OCI-LY3 (cell line): ENCODE measurements at regions not wholly inside any gene's neighbourhood (a gene's known extent, or its start where the extent isn't known, plus 50 kb on each side); places are given as distances from the start of the nearest gene placed in this dataset.

Experiments
- H2AFZ ChIP-seq: fragments of 200-600, 300-600 bp; shearing (Covaris generic); 2 replicates; pipeline ENCODE4 v1.6.0; 2014; ENCODE audit warnings: antibody characterized with exemption, low read depth, low read length
- H3K27ac ChIP-seq: fragments of 200-600, 300-600 bp; sonication (generic); 2 replicates; pipeline ENCODE4 v1.5.1; 2014; ENCODE audit warnings: mild to moderate bottlenecking, low read length, moderate library complexity, mixed read lengths
- H3K27me3 ChIP-seq: fragments of 200-600, 300-600 bp; sonication (generic); 2 replicates; pipeline ENCODE4 v1.6.1; 2014; ENCODE audit warnings: low read depth, low read length, mixed read lengths
- H3K36me3 ChIP-seq: fragments of 200-600, 300-600 bp; sonication (generic); replicated peaks from 2 replicates; pipeline ENCODE3; 2014; ENCODE audit warnings: low read depth, low read length, mixed read lengths
- H3K4me1 ChIP-seq: fragments of 300-600, 200-600 bp; sonication (generic); 2 replicates; pipeline ENCODE4 v1.6.1; 2014; ENCODE audit warnings: low read length, mixed read lengths
- H3K4me2 ChIP-seq: fragments of 200-600, 300-600 bp; sonication (generic); 2 replicates; pipeline ENCODE4 v1.6.1; 2014; ENCODE audit warnings: low read length, mixed read lengths
- H3K4me3 ChIP-seq: fragments of 300-600, 200-600 bp; sonication (generic); 2 replicates; pipeline ENCODE4 v1.5.1; 2014; ENCODE audit warnings: antibody characterized with exemption, mild to moderate bottlenecking, low read length, moderate library complexity
- H3K79me2 ChIP-seq: fragments of 300-600, 200-600 bp; shearing (Covaris generic); 2 replicates; pipeline ENCODE4 v1.6.1; 2014; ENCODE audit warnings: mild to moderate bottlenecking, low read length, mixed read lengths
- H3K9ac ChIP-seq: fragments of 300-600, 200-600 bp; shearing (Covaris generic); 2 replicates; pipeline ENCODE4 v1.6.0; 2014; ENCODE audit warnings: mild to moderate bottlenecking, low read length, moderate library complexity
- H3K9me3 ChIP-seq: fragments of 200-600, 300-600 bp; shearing (Covaris generic); 2 replicates; pipeline ENCODE4 v1.6.1; 2014; ENCODE audit warnings: low read length, mixed read lengths; ENCODE audit not compliant: insufficient read depth
- H4K20me1 ChIP-seq: fragments of 200-600, 300-600 bp; sonication (generic); 2 replicates; pipeline ENCODE4 v1.6.1; 2016; ENCODE audit warnings: low read length, mixed read lengths; ENCODE audit not compliant: insufficient read depth
- CTCF ChIP-seq: fragments of 200-600, 300-600 bp; sonication (generic); IDR thresholded peaks from 2 replicates; pipeline ENCODE4 v1.5.1; 2014; ENCODE audit warnings: antibody characterized with exemption, low read length, low read depth
- EZH2phosphoT487 ChIP-seq: fragments of 200-600 bp; shearing (Covaris generic); IDR thresholded peaks from 2 replicates; pipeline ENCODE4 v1.6.1; 2018; ENCODE audit warnings: antibody characterized with exemption, mixed run types, low read depth

DNA sequence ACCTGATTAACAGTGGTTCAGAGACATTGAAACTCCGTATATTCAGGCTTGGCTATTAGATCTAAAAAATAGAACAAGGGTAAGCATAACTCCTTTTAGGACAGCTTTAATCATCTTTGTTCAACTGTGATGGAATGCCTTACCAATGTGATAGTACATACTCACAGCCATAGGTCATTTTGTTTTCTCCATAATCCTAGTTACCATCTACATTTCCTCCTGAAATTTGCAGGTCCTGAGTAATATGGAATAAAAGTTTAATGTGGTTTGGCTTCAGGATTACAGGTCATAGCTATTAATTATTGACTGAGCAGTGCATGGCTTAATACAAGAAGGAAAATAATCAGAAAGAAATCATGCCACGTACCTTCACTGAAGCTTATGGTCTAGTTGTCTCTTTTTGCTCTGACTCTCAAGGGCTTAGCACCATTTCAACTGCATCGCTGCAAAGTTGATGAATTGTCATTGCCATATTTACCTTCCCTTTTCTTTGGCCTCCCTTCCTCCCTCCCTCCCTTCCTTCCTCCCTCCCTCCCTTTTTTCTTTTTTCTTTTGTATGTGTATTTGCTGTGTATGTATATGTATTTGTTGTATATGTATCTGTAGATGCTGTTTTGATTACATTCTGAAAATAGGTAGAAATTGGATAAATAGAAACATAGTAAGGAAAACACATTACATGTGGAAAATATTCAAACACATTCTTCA is 250.9 kb upstream of the ZNF608 start:
- no peak for TF ChIP-seq CTCF
- TF ChIP-seq EZH2phosphoT487: no peak

DNA sequence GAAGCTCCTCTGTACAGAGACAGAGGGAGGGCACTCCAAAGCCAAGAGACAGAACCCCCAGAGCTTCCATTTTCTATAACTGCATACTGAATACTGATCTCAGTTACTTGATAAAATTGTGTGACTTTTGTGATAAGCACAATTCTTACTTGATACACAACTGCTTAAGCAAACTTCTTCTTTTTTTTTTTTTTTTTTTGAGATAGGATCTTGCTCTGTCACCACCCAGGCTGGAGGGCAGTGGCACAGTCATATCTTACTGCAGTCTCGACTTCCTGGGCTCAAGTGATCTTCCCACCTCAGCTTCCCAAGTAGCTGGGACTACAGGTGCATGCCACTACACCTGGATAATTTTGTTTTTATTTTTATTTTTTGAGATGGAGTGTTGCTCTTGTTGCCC is 252.1 kb upstream of the ZNF608 start:
- TF ChIP-seq CTCF (no peak), EZH2phosphoT487 (no peak)
- peaks cover 31% of the 10 kb centered on the region for H3K4me1 ChIP-seq
- no peaks in the 10 kb centered on the region for H3K27me3 ChIP-seq
- H2AFZ ChIP-seq: no peak overlapping the region
- H3K4me2 ChIP-seq: no peak overlapping the region
- H3K9ac ChIP-seq: no peak overlapping the region
- no peaks in the 10 kb centered on the region for H3K79me2 ChIP-seq
- H3K27ac ChIP-seq: no peak overlapping the region
- H3K9me3 ChIP-seq: no peaks in the 10 kb centered on the region
- no peak overlapping the region for H3K4me3 ChIP-seq
- no peaks in the 10 kb centered on the region for H3K36me3 ChIP-seq
- no peaks in the 10 kb centered on the region for H4K20me1 ChIP-seq

More for the DNA sequence above, 250.9 kb upstream of the ZNF608 start:
- Histone ChIP-seq H3K9ac (no peak overlapping the region), H2AFZ (no peak overlapping the region), H3K27ac (no peak overlapping the region), H3K4me1 (peaks cover 20% of the 10 kb centered on the region), H3K36me3 (no peaks in the 10 kb centered on the region), H3K79me2 (no peaks in the 10 kb centered on the region), H4K20me1 (no peaks in the 10 kb centered on the region), H3K27me3 (no peaks in the 10 kb centered on the region), H3K9me3 (no peaks in the 10 kb centered on the region), H3K4me3 (no peak overlapping the region), H3K4me2 (no peak overlapping the region)

DNA sequence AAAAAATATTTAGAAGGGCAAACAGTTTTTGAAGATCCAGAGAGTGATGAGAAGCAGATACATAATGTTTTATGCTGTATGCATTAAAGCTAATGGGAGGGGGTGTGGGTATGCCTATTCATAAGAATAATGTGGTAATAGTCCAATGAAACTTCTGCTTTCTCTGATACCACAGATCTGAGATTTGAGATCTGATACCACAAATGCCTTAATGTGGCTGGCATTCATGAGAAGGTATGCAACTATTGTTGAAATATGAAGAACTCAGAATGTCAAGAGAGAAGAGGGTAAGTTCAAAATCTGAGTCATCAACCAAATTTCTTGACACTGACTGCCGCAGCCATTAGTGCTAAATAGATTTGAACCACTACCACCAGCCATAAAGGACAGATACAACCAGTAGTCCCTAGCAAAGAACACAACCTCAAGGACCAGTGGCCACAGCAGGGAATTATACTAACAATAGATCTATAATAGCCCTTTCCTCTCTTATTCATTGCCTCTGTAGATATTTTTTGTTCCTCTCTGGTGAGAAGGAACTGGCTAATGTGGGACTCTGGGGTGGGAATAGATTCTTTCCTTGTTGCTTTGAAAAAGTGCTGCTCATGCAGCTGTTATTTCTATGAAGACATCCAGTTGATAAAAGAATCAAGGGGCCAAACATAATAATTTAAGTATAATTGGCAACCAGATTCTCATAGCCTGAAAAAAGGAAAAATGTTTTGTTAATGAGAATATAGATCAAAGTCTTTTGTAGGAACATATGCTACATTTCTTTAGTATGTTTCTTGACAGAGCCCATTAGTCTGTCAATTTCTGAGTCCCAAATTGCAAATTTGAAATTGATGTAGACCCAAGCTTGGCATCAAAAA is 256.5 kb upstream of the ZNF608 start:
- no peaks in the 10 kb centered on the region for H3K9me3 ChIP-seq
- no peaks in the 10 kb centered on the region for H3K27me3 ChIP-seq
- no peak overlapping the region; the same call in 1 of the 2 replicates for H3K9ac ChIP-seq
- no peaks in the 10 kb centered on the region for H3K79me2 ChIP-seq
- TF ChIP-seq CTCF (no peak), EZH2phosphoT487 (no peak)
- peaks cover 67% of the 10 kb centered on the region for H3K4me1 ChIP-seq
- no peak overlapping the region for H3K4me3 ChIP-seq
- no peaks in the 10 kb centered on the region for H3K36me3 ChIP-seq
- H2AFZ ChIP-seq: no peak overlapping the region
- H3K4me2 ChIP-seq: peak overlapping the region; percentile 41
- H3K27ac ChIP-seq: peak overlapping the region; percentile 75
- no peaks in the 10 kb centered on the region for H4K20me1 ChIP-seq

DNA sequence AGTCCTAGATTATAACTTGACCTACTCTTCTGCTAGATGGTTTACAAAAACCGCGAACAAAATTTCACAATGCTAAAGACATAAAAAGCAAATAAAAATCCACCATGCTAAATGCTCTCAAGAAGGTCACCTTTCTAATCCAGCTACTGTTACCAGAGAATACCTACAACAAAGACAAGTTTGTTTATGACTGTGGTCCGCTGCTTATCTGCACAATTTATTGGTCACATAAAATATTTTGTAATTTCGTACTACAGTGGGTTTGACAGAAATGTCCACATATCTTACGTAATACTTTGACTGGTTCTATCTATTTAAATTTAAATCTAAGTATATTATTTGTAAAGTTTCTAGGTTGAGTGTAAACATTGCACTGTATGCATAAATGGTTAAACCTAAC is 257.6 kb upstream of the ZNF608 start:
- TF ChIP-seq EZH2phosphoT487: no peak
- TF ChIP-seq CTCF: no peak
- no peaks in the 10 kb centered on the region for H3K27me3 ChIP-seq
- no peak overlapping the region for H3K9ac ChIP-seq
- H3K4me3 ChIP-seq: 0 out of 2 replicates have a peak overlapping the region, but pooled peaks have one; percentile 63
- no peak overlapping the region for H2AFZ ChIP-seq
- H4K20me1 ChIP-seq: no peaks in the 10 kb centered on the region
- H3K4me1 ChIP-seq: peaks cover 72% of the 10 kb centered on the region
- peaks cover 3% of the 10 kb centered on the region for H3K36me3 ChIP-seq
- no peaks in the 10 kb centered on the region for H3K9me3 ChIP-seq
- H3K4me2 ChIP-seq: peak overlapping the region; percentile 76; the same call in 1 of the 2 replicates
- no peaks in the 10 kb centered on the region for H3K79me2 ChIP-seq
- H3K27ac ChIP-seq: peak overlapping the region; percentile 99
